SIG-M5 (cell line): ENCODE measurements at regions not wholly inside any gene's neighbourhood (a gene's known extent, or its start where the extent isn't known, plus 50 kb on each side); places are given as distances from the start of the nearest gene placed in this dataset.
"Not testable (repeated sequence)": the region's sequence is repeated elsewhere in the genome, so short reads cannot be mapped to it uniquely, and the experiment has no call there.

Experiments
- DNase-seq: peaks from one replicate; lab custom pipeline; 2025; lab: John Stamatoyannopoulos, UW

DNA sequence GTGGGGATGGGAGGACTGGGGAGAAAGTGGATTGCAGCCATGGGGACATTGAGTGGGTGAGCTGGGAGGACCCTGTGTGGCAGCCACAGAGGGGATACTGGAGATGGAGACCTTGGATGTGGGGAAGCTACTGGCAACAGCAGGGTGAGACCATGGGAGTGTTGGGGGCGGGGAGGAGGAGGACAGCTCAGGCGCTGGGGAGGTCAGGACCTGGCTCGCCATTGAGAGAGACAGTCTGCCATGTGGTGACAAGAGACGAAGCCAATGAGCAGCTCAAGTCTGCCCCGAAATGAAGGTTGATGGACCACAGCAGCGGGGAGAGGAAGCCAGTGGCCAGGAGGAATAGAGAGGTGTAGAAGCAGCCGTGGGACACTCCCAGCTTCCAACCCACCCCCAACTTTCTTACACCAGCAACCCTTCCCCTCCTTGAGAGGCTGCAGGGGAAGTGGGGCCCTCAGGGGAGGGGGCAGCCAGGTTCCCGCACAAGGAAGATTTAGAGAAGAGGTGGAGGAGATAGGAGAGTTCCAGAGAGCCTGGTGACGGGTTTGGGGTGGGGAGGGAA lies 118.1 kb downstream of the ASB7 start:
- DNase-seq: no peak

DNA sequence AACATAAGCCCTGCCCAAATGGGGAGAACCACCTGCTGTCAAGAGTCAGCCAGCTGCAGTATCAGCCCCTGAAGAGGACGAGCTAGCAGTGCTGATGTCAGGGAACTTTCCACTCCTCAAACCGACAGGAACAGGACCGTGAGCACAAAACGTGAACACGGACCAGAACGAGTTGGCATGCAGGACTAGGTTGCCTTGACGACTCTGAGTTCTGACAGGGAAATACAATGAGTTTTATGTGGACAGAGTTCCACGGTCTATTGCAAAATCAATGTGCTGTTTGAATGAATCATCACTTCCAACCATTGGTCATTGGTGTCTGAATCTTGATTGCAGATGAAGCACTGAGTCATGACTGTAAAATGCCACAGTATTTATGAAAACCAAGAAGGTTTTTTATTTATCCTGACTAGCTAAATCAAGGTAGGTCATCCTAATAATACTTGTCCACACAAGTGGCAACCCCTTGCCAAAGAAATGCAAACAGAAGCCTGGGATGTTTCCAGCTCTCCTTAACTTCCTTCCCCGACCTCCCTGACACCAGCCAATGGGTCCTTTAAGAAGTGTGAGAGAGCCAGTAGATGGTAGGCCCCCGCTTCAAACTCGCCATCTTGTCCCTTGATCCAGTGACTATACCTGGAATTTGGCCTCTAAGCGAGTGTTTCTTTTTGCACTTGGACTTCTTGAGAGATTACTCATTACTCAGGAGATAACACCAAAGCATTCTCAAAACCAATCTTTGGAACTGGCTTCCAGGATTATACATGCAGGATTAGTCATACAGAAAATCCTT lies 119.6 kb downstream of the ASB7 start:
- DNase-seq: peak; percentile 77

DNA sequence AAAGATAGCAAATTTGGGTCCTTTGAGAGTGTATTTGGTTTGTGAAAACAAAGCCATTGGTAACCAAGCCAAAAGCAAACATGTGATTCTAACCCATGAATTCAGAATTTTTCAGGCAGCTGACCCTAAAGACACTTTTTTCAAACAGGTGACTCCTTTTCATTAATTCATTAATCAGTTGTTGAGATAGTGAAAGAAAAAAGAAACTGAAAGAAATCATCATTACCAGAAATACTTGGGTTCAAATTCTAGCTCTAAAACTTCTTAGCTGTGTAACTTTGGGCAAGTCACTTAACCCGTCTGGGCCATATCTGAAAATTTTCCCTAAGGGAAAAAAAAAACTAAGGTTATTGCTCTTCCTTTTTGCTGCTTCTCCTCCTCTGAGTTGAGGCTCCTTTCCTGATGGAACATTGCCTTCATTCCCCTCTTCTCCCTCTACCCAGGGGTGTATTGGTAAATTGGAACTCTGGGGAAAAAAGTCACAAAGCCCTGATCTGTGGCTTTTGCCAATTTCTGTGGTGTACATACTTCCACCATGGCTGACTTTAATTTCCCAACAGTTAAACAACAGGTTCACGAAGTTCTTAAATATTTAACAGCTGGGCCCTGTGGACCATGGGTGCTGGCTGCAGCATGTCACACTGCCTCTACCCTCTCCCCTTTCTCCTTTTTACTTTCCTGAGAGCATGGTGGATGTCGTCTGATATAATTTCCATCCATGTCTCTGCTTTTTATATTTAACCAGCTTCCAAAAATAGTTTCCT lies 120.3 kb downstream of the ASB7 start:
- no peak for DNase-seq

DNA sequence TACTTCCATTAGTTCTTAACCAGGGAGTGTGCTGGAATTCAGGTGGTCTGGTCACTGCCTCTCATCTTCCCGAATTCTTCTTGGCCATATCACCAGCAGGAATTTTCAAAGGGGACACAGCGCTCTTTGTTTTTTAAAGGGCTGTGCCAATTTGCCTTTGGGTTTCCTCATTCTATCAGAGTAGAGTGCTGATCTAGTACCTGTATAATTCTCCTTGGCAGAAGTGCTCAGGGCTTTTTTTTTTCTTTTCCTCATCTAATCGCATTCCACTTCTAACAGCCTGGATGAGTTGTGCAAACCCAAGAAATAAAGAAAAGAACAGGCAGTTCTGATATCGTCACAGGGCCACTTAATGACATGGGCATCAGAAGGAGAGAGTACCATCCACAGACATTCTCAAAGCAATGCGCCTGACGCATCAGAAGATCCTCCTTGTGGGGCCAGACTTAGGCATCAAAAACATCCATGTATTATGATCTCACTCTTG lies 121.0 kb downstream of the ASB7 start:
- no peak for DNase-seq

DNA sequence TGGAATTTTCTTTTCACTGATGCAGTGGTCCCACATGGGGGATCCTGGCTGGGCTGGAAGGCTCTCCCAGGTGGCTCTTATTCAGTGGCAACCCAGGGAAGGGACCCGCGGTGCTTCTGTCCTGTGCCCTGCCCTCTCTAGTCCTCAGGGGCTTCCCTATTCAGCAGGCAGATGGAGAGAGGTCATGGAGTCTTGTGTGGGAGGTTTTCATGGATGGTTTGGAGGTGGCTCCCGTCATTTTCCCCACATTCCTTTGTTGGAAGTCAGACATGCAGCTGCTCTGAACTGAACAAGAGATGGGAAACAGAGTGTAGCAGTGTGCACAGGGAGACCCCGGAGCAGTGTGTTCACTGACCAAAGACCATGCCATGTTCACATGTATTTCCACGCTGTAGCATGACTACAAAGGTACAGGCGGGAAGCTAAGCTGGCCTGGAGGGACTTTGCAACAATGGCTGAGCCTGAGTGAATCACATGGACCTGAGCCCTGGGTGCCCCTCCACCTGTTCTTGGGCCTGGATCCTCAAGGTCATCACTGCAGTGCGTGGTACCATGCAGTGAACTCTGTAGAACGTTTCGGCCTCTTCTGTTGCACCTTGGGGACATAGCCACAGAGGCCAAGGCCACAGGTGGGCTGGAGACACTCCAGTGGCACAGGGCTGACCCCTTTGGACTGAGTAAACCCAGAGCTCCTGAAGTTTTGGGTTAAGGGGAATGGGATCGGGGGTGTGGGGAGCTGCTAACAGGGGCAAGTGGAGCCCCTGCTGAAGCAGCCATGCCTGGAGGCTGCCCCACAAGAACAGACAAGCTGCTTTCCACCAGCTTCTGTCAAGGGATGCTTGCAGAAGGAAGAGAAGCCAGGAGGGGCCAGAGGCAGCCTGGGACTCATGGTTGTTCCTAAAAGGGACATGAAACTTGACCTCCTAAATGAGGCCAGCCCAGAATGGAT lies 123.0 kb downstream of the ASB7 start:
- DNase-seq: no peak

DNA sequence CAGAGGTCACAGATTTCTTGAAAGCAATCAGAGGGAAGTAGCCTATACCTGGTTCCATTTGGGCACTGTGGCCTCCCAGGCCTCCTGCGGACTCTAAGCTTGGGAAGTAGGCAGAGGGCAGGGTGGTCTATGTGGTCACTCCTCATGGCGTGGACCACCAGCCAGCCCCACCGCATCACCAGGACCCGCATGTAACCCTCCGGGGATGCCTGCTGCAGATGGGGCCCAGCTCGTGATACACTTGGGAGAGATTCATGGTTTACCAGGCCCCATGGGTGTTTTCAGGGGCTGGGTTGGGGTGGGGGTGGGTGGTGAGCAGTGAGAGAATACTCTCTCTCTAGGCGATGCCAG lies 123.7 kb downstream of the ASB7 start:
- DNase-seq: no peak

DNA sequence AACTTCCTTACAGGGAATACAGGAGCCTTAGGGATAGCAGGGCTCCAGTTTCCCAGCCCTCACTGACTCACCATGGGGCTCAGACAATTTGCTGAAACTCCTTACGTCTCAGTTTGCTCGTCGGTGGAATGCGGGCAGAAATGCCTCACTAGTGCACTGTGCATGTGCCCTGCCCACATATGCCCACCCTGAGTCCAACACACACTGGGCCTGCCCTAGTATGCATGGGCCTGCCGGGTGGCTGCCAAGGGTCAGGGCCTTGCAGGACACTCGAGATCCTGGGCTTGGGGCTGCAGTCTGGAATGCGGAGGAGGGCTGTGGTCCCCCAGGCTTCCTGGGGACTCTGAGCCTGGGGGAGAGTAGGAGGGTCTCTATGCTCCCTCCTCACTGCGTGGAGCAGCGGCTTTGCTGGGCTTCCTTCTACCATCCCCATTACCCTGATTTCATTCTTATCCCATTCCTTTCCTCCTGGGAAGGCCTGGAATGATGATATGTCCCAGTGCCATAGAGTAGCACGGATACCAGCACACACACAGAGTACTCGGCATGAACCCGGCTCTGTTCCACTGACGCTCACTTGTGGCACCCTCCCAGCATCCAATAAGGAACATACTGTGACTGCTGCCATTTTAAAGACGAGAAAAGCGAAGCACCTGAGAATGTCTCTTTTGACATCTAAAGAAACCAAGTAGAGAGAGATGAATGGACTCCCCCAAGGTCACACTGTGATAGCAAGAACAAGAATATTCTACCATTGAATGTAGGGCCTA lies 124.2 kb downstream of the ASB7 start:
- no peak for DNase-seq

DNA sequence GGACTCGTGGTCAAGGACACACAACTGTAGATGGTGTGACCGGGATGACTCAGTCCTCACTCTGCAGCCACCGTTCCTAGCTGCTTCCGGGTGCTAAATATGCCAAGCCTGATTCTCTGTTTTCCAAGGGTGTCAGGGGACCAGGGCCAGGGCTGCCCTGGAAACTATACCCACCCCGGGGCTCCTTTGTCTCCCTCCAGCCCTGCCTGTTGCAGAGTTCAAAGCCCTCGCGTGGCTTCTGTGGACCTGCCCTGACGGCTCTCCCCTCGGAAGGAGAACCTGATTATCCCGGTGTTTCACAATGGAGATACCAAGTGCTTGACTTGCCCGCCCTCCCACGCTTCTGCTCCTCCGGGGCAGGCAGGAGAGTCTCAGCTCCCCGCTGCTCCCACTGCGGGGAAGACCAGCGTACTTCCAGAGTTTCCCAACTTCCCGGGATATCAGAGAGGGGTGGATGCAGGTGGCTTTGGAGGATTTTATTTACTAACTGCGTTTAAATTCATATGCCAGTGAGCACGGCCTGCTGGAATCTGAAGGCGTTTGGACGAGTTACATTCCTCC lies 125.0 kb downstream of the ASB7 start:
- no peak for DNase-seq

DNA sequence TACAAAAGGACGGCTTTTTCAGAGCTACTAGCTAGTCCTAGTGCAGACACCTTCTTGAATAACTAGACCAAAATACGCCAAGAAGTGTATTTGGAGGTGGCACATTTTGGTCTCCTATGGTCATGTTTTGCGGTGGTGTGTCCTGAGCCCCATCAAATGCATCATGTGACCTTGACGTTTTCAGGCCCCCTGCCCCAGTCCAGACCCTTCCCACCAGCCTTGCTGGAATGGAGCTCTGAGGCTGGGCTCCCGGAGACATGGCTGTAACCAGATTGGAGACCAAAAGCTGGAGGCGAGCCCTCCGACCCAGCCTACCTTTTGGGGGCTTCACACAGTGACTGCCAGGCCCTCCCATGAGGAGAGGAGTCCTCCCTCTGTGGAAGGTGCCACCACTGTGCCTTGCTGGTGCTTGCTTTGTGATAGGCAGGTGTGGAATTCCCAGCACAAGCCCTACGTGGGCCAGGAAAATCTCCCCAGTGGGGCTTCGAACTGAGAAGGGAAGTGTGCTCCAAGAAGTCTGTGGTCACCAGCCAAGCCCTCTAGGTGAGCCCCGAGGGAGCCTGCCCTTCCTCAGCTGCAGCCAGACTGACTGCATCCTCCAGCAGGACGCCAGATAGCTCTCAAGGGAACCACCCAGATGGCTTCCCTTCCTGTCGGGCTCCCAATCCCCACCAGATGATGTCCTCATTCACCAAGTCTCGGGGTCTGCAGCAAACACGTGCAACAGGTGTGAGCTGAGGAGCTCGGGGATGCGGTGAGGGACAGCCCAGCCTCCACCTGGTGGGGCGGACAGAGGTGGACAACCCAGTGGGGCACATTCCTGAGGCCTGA lies 126.2 kb downstream of the ASB7 start:
- no peak for DNase-seq

DNA sequence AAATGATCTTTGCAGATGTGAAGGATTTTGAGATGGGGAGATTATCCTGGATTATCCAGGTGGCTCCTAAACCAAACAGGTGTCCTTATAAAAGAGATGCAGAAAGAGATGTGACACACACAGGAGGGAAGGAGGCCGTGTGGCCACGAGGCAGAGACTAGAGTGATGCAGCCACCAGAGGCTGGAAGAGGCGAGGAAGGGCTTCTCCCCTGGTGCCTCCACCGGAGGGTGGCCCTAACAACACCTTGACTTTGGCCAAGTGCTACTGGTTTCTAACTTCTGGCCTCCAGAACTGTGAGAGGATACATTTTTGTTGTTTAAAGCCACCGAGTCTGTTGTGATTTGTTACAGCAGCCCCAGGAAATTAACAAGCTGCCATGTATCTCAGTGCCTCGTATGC lies 127.1 kb downstream of the ASB7 start:
- DNase-seq: no peak

DNA sequence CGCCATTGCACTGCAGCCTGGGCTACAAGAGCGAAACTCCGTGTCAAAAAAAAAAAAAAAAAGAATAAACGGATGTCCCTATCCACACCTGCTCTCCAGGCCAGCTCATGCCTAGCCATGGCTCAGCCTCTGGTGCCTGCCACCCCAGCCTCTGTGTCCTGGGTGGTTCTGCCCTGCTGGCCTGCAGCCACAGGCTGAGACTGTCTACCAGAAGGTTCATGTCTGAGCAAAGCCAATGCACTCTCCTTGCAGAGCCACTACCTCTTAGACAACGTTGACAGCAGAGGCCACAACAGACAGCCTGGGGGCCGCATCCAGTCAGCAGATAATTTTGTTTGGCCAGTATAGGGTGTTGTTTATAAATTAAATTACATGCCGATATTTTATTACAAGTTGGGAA lies 127.7 kb downstream of the ASB7 start:
- no peak for DNase-seq

DNA sequence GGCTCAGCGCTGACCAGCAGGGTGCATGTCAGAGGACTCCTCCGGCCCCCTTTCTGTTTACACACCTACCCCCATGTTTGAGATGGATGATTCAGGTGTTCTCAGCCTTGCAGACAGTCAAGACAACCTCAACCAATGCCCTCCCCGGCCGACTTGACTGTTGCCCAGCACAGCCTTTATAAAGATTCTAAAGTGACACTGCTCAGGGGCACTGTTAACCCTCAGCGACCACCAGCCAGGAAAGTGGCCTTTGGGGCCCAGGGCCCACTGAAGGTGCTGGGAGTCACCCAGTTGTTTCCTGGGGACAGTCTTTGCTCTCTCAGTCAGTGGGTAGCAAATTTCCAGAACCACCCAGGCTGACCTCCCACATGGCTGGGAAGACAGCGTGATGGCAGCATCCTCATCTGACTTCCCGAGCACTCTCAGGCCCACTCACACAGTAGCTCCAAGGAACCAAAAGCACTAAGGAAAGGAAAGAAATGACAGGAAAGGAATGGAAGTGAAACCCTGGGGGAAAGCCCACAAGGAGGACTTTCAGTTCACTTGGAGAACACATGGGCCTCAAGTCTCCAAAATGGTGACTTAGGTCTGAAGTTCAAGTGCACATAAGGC lies 128.4 kb downstream of the ASB7 start:
- DNase-seq: no peak

DNA sequence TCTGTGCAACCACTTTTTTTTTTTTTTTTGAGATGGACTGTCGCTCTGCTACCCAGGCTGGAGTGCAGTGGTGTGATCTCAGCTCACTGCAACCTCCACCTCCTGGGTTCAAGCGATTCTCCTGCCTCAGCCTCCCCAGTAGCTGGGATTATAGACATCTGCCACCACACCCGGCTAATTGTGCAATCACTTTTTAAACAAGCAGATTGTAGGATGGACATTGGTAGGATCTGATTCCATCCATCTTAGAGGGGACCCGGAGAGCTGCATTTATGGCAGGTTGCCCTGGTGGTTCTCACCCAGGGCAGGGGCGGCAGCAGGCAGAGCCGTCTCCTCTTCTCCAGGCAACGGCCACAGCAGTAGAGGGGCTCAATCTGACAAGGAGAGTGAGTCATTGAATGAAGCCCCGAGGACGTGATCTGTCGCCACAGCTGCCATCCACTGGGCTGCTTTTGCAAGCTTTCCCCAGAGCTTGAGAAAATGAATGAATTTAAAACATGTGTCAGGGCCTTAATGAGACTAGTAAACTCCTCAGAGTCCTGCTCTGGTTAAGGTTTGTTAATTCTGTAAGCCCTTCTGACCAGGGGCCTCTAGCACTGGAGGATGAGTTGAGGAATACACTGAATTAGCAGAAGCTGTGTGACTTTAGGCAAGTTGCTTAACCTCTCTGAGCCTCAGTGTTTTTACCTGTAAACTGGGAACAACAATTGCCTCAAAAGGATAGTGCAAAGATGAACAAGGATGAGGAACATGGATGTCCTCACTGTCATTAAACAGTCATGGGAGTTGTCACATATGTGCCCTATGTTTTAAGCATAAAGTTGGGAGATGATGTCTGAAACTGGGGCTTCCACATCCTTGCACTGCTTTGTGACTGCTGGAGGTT lies 129.1 kb downstream of the ASB7 start:
- no peak for DNase-seq

DNA sequence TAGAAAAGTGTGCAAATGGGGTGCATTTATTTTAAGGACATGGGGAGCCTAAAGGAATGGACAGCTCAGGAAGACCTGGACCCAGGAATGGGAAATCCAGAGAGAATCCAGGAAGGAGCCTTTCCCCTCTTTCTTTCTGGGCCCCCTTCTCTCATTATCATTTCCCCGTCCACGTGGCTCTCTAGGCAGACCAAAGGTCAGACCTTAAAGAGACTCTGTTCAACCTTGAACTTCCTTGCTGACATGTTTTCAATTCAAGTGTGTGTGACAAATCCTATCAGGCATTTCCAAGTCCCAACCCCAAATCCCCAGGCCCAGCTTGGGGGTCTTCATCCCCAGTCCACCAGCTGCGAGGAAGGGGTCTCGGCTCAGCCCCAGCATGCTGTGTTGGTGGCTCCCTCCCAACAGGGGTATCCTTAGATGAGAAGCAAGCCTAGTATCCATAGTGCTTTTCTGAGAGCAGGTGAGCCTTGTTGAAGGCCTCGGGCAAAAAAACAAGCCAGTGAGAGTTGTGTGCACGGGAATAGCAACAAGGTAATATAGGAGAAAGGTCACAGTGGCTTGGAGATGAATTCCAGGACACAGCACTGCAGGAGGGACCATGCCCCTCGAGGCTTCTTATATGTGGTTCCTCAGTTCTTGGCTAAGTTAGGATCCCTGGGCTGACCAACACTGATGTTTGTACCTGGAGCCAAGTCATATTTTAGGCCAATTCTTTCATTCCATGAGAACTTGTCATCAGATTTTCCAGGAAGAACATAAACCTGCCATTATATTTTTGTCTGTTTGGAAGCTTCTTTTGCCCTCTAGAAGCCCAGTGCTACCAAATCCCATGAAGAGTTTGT lies 130.0 kb downstream of the ASB7 start:
- no peak for DNase-seq

DNA sequence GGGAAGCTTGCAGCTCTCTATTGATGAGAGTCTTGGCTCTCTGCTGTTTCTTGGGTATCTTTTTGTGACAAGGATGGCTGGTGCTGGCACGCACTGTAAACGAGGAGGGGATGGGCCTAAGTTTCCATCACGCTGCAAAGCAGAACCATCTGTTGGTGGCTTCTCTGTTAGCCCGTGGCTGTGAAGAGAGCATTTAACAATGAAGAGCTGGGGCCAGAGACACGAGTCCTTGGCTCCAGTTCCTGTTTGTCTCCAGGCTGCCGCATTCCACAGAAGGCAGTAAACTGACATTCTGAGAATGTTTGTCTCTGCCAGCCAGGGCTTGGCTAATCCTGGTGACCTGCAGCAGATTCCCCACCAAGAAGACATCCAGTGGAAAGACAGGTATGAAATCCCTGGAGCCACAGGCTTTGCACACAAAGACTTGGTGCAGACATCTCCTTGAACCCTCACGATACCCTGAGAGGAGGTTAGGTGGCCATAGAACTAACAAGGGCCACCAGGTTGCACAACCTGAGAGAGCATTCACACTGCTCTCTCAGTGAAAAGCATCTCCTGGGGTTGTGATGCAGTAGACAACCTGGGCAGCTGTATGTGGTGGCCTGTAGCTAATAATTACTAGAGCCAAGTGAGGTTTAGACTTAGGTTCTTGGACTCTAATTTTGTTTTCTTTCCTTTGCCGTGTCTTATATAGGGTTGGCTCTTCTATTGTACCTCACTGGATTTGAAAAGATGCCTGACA lies 130.9 kb downstream of the ASB7 start:
- no peak for DNase-seq

DNA sequence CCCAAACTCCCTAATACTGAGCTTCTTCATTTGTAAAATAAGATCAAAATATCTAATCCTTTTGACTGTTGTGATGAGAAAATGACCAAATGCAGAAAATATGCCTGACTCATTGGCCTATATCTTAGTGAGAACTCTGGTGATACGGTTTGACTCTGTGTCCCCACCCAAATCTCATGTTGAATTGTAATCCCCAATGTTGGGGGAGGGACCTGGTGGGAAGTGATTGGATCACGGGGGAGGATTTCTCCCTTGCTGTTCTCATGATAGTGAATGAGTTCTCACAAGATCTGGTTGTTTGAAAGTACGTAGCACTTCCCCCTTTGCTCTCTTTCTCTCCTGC lies 131.4 kb downstream of the ASB7 start:
- DNase-seq: not testable (repeated sequence)

DNA sequence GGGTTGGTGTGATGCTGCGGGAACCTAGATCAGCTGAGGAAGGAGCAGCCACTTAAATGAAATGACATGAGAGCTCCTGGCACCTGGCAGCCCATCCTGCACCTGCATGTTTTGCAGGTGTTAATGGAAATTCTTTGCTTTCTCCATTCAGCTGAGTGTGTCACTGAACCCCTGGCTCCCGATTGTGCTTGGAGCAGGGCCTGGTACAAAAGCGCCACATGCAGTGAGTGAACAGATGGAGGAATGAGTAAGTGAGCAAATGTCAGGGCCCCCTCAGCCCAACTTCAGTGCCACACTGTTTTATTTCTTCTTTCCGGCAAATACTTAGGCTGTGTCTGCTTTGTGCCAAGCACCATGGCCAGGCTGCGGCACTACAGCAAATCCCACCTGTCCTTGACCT lies 132.2 kb downstream of the ASB7 start:
- no peak for DNase-seq
